ENCODE measurements at regions not wholly inside any gene's neighbourhood (a gene's known extent, or its start where the extent isn't known, plus 50 kb on each side); places are given as distances from the start of the nearest gene placed in this dataset.

- no peak for DNase-seq (ENCODE audit: low read depth in 2 of 2)
Measured at GRCh38 chr2:2719781-2720180, 388.7 kb upstream of the MYT1L start.

GRCh38 chr2:2719015-2719414 lies 387.9 kb upstream of the MYT1L start:
- DNase-seq (ENCODE audit: low read depth in 2 of 2): no peak

- no peak for DNase-seq (ENCODE audit: low read depth in 2 of 2)
Measured at GRCh38 chr2:2717406-2717805, 386.3 kb upstream of the MYT1L start.

- no peak for DNase-seq (ENCODE audit: low read depth in 2 of 2)
Measured at GRCh38 chr2:2716771-2717170, 385.7 kb upstream of the MYT1L start.

- no peak for DNase-seq (ENCODE audit: low read depth in 2 of 2)
Measured at GRCh38 chr2:2715036-2715818, 384.2 kb upstream of the MYT1L start.

GRCh38 chr2:2714408-2714807 lies 383.3 kb upstream of the MYT1L start:
- no peak for DNase-seq (ENCODE audit: low read depth in 2 of 2)

GRCh38 chr2:2709431-2709770 lies 378.3 kb upstream of the MYT1L start:
- no peak for DNase-seq (ENCODE audit: low read depth in 2 of 2)

GRCh38 chr2:2708575-2709430 lies 377.7 kb upstream of the MYT1L start:
- DNase-seq (ENCODE audit: low read depth in 2 of 2): no peak

- no peak for DNase-seq (ENCODE audit: low read depth in 2 of 2)
Measured at GRCh38 chr2:2707206-2707991, 376.3 kb upstream of the MYT1L start.

- DNase-seq (ENCODE audit: low read depth in 2 of 2): no peak
Measured at GRCh38 chr2:2706306-2706705, 375.2 kb upstream of the MYT1L start.

GRCh38 chr2:2705871-2706270 lies 374.8 kb upstream of the MYT1L start:
- no peak for DNase-seq (ENCODE audit: low read depth in 2 of 2)

- DNase-seq (ENCODE audit: low read depth in 2 of 2): no peak
Measured at GRCh38 chr2:2704428-2705090, 373.5 kb upstream of the MYT1L start.

GRCh38 chr2:2703762-2704427 lies 372.8 kb upstream of the MYT1L start:
- DNase-seq (ENCODE audit: low read depth in 2 of 2): no peak

GRCh38 chr2:2703172-2703571 lies 372.1 kb upstream of the MYT1L start:
- DNase-seq (ENCODE audit: low read depth in 2 of 2): no peak

- no peak for DNase-seq (ENCODE audit: low read depth in 2 of 2)
Measured at GRCh38 chr2:2702385-2702784, 371.3 kb upstream of the MYT1L start.

- DNase-seq (ENCODE audit: low read depth in 2 of 2): no peak
Measured at GRCh38 chr2:2701813-2702212, 370.7 kb upstream of the MYT1L start.

GRCh38 chr2:2701176-2701781 lies 370.2 kb upstream of the MYT1L start:
- DNase-seq (ENCODE audit: low read depth in 2 of 2): no peak

GRCh38 chr2:2699121-2699505 lies 368.0 kb upstream of the MYT1L start:
- no peak for DNase-seq (ENCODE audit: low read depth in 2 of 2)

GRCh38 chr2:2698182-2699120 lies 367.4 kb upstream of the MYT1L start:
- no peak for DNase-seq (ENCODE audit: low read depth in 2 of 2)
